GM23338 (cell line): ENCODE measurements at regions not wholly inside any gene's neighbourhood (a gene's known extent, or its start where the extent isn't known, plus 50 kb on each side); places are given as distances from the start of the nearest gene placed in this dataset.

Experiments
- CREB1 ChIP-seq: fragments of 250-450 bp; sonication (Bioruptor Pico); IDR thresholded peaks from 2 replicates; pipeline ENCODE4 v1.5.0; 2020; ENCODE audit warnings: low read depth, mild to moderate bottlenecking, moderate library complexity
- CTCF ChIP-seq, 2 experiments: fragments of 200-600 bp in 1 of 2; sonication (generic) in 1 of 2; conservative IDR thresholded peaks; 2 replicates each; pipeline versions ENCODE4 v1.5.1 to v1.6.1; 2016 to 2017; ENCODE audit warnings: antibody characterized with exemption in 2 of 2, low read depth in 2 of 2, mild to moderate bottlenecking in 2 of 2, moderate library complexity in 1 of 2
- EZH2 ChIP-seq: fragments of 200-600 bp; sonication (generic); IDR thresholded peaks from one replicate; pipeline ENCODE4 v1.8.0; 2017; ENCODE audit warnings: antibody characterized with exemption, mild to moderate bottlenecking, low read depth; ENCODE audit not compliant: unreplicated experiment
- EZH2phosphoT487 ChIP-seq: fragments of 200-600 bp; sonication (generic); IDR thresholded peaks from one replicate; pipeline ENCODE4 v1.8.1; 2018; ENCODE audit warnings: antibody characterized with exemption; ENCODE audit not compliant: unreplicated experiment
- JUNB ChIP-seq: IDR thresholded peaks from one replicate; pipeline ENCODE4 v1.6.1; 2016; ENCODE audit warnings: antibody characterized with exemption; ENCODE audit not compliant: unreplicated experiment
- POLR2AphosphoS5 ChIP-seq: IDR thresholded peaks from 2 replicates; pipeline ENCODE4 v1.6.1; 2016; ENCODE audit warnings: antibody characterized with exemption, low read depth
- REST ChIP-seq: IDR thresholded peaks from one replicate; pipeline ENCODE4 v1.6.1; 2018; ENCODE audit warnings: antibody characterized with exemption; ENCODE audit not compliant: unreplicated experiment
- STAT1 ChIP-seq: IDR thresholded peaks from one replicate; pipeline ENCODE4 v1.6.1; 2016; ENCODE audit warnings: antibody characterized with exemption; ENCODE audit not compliant: unreplicated experiment
- ZNF331 ChIP-seq: fragments of 250-450 bp; sonication (Bioruptor Pico); IDR thresholded peaks from 2 replicates; pipeline ENCODE4 v1.5.0; 2020; ENCODE audit warnings: low read depth, mild to moderate bottlenecking, moderate library complexity

- TF ChIP-seq EZH2phosphoT487 (no peak), CREB1 (no peak), CTCF (conservative IDR thresholded peaks at IDR 0.05; ENCODE audit: low read depth in 2 of 2) (no peak), POLR2AphosphoS5 (no peak), EZH2 (no peak), STAT1 (no peak), REST (no peak), JUNB (no peak), ZNF331 (no peak)
These were observed 788.2 kb upstream of the ALCAM start for GRCh38 chr3:104578558-104578957.
